Stimulated activated CD8-positive, alpha-beta memory T cell treated with anti-CD3 and anti-CD28 coated beads, Interleukin-12 subunit alpha, Interleukin-12 subunit beta, amount 100 ng/mL, for 4 hours (primary cell): ENCODE measurements at regions not wholly inside any gene's neighbourhood (a gene's known extent, or its start where the extent isn't known, plus 50 kb on each side); places are given as distances from the start of the nearest gene placed in this dataset.

Source experiments
- DNase-seq: peaks from one replicate; pipeline ENCODE4 v3.0.0-alpha.2; 2020; ENCODE audit warnings: low read depth

GRCh38 chr5:174411479-174411819 is 312.9 kb upstream of the MSX2 start:
- no peak for DNase-seq

- no peak for DNase-seq
These were observed 312.0 kb upstream of the MSX2 start for GRCh38 chr5:174412374-174412773.

- no peak for DNase-seq
These were observed 311.4 kb upstream of the MSX2 start for GRCh38 chr5:174412941-174413340.

GRCh38 chr5:174413567-174414314 is 310.6 kb upstream of the MSX2 start:
- no peak for DNase-seq

GRCh38 chr5:174414315-174414710 is 310.1 kb upstream of the MSX2 start:
- DNase-seq, result no peak

- no peak for DNase-seq
These were observed 305.4 kb upstream of the MSX2 start for GRCh38 chr5:174418809-174419539.

GRCh38 chr5:174419540-174420132 is 304.7 kb upstream of the MSX2 start:
- peak; percentile 24 for DNase-seq

- no peak for DNase-seq
These were observed 303.6 kb upstream of the MSX2 start for GRCh38 chr5:174420651-174421407.

GRCh38 chr5:174421408-174421805 is 303.0 kb upstream of the MSX2 start:
- DNase-seq, result no peak

- no peak for DNase-seq
These were observed 300.8 kb upstream of the MSX2 start for GRCh38 chr5:174423558-174423957.

GRCh38 chr5:174424219-174425053 is 299.9 kb upstream of the MSX2 start:
- DNase-seq, result no peak

- DNase-seq, result no peak
These were observed 299.0 kb upstream of the MSX2 start for GRCh38 chr5:174425271-174425963.

- no peak for DNase-seq
These were observed 298.5 kb upstream of the MSX2 start for GRCh38 chr5:174425964-174426290.

GRCh38 chr5:174426388-174426787 is 298.0 kb upstream of the MSX2 start:
- no peak for DNase-seq

- DNase-seq, result no peak
These were observed 297.5 kb upstream of the MSX2 start for GRCh38 chr5:174426851-174427250.

GRCh38 chr5:174427304-174427703 is 297.1 kb upstream of the MSX2 start:
- no peak for DNase-seq

GRCh38 chr5:174428895-174429294 is 295.5 kb upstream of the MSX2 start:
- DNase-seq, result no peak

- DNase-seq, result no peak
These were observed 293.4 kb upstream of the MSX2 start for GRCh38 chr5:174430940-174431339.

GRCh38 chr5:174431504-174431903 is 292.9 kb upstream of the MSX2 start:
- no peak for DNase-seq

GRCh38 chr5:174433098-174433497 is 291.3 kb upstream of the MSX2 start:
- no peak for DNase-seq

GRCh38 chr5:174436750-174437149 is 287.6 kb upstream of the MSX2 start:
- no peak for DNase-seq
